HG02610 (cell line): ENCODE measurements at regions not wholly inside any gene's neighbourhood (a gene's known extent, or its start where the extent isn't known, plus 50 kb on each side); places are given as distances from the start of the nearest gene placed in this dataset.
"Not testable (repeated sequence)": the region's sequence is repeated elsewhere in the genome, so short reads cannot be mapped to it uniquely, and the experiment has no call there.

Experiments used
- ATAC-seq: cut with Tn5 transposase; IDR thresholded peaks from one replicate; pipeline ENCODE4 v1.9.1; 2021; ENCODE audit warnings: mild to moderate bottlenecking, moderate library complexity; ENCODE audit not compliant: unreplicated experiment

- ATAC-seq: no peak
These were observed 642.5 kb upstream of the SGCD start for GRCh38 chr5:155684417-155684816.

GRCh38 chr5:155686131-155686530 is 640.8 kb upstream of the SGCD start:
- no peak for ATAC-seq

GRCh38 chr5:155689406-155689805 is 637.6 kb upstream of the SGCD start:
- ATAC-seq: no peak

- ATAC-seq: no peak
These were observed 630.6 kb upstream of the SGCD start for GRCh38 chr5:155696362-155696761.

- no peak for ATAC-seq
These were observed 629.7 kb upstream of the SGCD start for GRCh38 chr5:155697236-155697635.

- no peak for ATAC-seq
These were observed 627.6 kb upstream of the SGCD start for GRCh38 chr5:155699385-155699784.

- no peak for ATAC-seq
These were observed 626.6 kb upstream of the SGCD start for GRCh38 chr5:155700333-155700732.

- no peak for ATAC-seq
These were observed 615.1 kb upstream of the SGCD start for GRCh38 chr5:155711882-155712281.

GRCh38 chr5:155714435-155714834 is 612.5 kb upstream of the SGCD start:
- ATAC-seq: not testable (repeated sequence)

GRCh38 chr5:155726267-155726666 is 600.7 kb upstream of the SGCD start:
- ATAC-seq: no peak

- ATAC-seq: no peak
These were observed 599.3 kb upstream of the SGCD start for GRCh38 chr5:155727512-155728145.

- ATAC-seq: no peak
These were observed 598.7 kb upstream of the SGCD start for GRCh38 chr5:155728146-155728856.

GRCh38 chr5:155728857-155729683 is 597.9 kb upstream of the SGCD start:
- no peak for ATAC-seq

- no peak for ATAC-seq
These were observed 597.3 kb upstream of the SGCD start for GRCh38 chr5:155729684-155730059.

- ATAC-seq: no peak
These were observed 594.2 kb upstream of the SGCD start for GRCh38 chr5:155732587-155733376.

GRCh38 chr5:155733935-155734334 is 593.0 kb upstream of the SGCD start:
- no peak for ATAC-seq

GRCh38 chr5:155735388-155735787 is 591.6 kb upstream of the SGCD start:
- ATAC-seq: no peak

- no peak for ATAC-seq
These were observed 588.3 kb upstream of the SGCD start for GRCh38 chr5:155738616-155739015.

GRCh38 chr5:155746367-155747038 is 580.5 kb upstream of the SGCD start:
- ATAC-seq: no peak

- ATAC-seq: no peak
These were observed 576.9 kb upstream of the SGCD start for GRCh38 chr5:155750101-155750500.

- ATAC-seq: no peak
These were observed 576.4 kb upstream of the SGCD start for GRCh38 chr5:155750571-155750970.
